OCI-LY7 (cell line): ENCODE measurements at regions not wholly inside any gene's neighbourhood (a gene's known extent, or its start where the extent isn't known, plus 50 kb on each side); places are given as distances from the start of the nearest gene placed in this dataset.

Experiments
- CTCF ChIP-seq: fragments of 200-600 bp; sonication (generic); conservative IDR thresholded peaks from 2 replicates; pipeline ENCODE4 v1.5.1; 2014; ENCODE audit warnings: mild to moderate bottlenecking, antibody characterized with exemption, low read length, moderate library complexity, mixed read lengths
- EZH2phosphoT487 ChIP-seq: fragments of 200-600 bp; sonication (generic); IDR thresholded peaks from 2 replicates; pipeline ENCODE4 v1.6.1; 2018; ENCODE audit warnings: low read depth, borderline replicate concordance, mild to moderate bottlenecking, mixed run types, antibody characterized with exemption, low read length, moderate library complexity, mixed read lengths

- TF ChIP-seq CTCF (no peak), EZH2phosphoT487 (no peak)
These were observed 98.0 kb upstream of the SLC44A3 start for GRCh38 chr1:94722181-94722580.
